GM19438 (cell line): ENCODE measurements at regions not wholly inside any gene's neighbourhood (a gene's known extent, or its start where the extent isn't known, plus 50 kb on each side); places are given as distances from the start of the nearest gene placed in this dataset.

ENCODE experiments used
- ATAC-seq: cut with Tn5 transposase; IDR thresholded peaks from one replicate; pipeline ENCODE4 v1.9.1; 2021; ENCODE audit warnings: low read depth; ENCODE audit not compliant: unreplicated experiment

GRCh38 chrX:10021461-10022272, 54.5 kb downstream of the CLDN34 start:
- no peak for ATAC-seq

- ATAC-seq = no peak
These were observed 55.0 kb downstream of the CLDN34 start for GRCh38 chrX:10022273-10022541.

GRCh38 chrX:10022580-10023245, 55.6 kb downstream of the CLDN34 start:
- no peak for ATAC-seq

- no peak for ATAC-seq
These were observed 56.7 kb downstream of the CLDN34 start for GRCh38 chrX:10023821-10024220.

GRCh38 chrX:10025742-10026493, 58.8 kb downstream of the CLDN34 start:
- ATAC-seq = no peak

- ATAC-seq = no peak
These were observed 61.3 kb downstream of the CLDN34 start for GRCh38 chrX:10028283-10029104.

GRCh38 chrX:10030570-10030969, 63.4 kb downstream of the CLDN34 start:
- no peak for ATAC-seq

GRCh38 chrX:10031746-10032145, 64.6 kb downstream of the CLDN34 start:
- ATAC-seq = no peak

- no peak for ATAC-seq
These were observed 65.0 kb downstream of the CLDN34 start for GRCh38 chrX:10032147-10032546.

GRCh38 chrX:10033375-10034007, 66.3 kb downstream of the CLDN34 start:
- no peak for ATAC-seq

- no peak for ATAC-seq
These were observed 67.6 kb downstream of the CLDN34 start for GRCh38 chrX:10034740-10035260.

GRCh38 chrX:10038585-10038984, 71.4 kb downstream of the CLDN34 start:
- no peak for ATAC-seq

- ATAC-seq = no peak
These were observed 72.9 kb downstream of the CLDN34 start for GRCh38 chrX:10039821-10040793.

- no peak for ATAC-seq
These were observed 73.8 kb downstream of the CLDN34 start for GRCh38 chrX:10040961-10041360.

- no peak for ATAC-seq
These were observed 74.2 kb downstream of the CLDN34 start for GRCh38 chrX:10041383-10041782.

- ATAC-seq = no peak
These were observed 74.9 kb downstream of the CLDN34 start for GRCh38 chrX:10042055-10042454.

GRCh38 chrX:10043386-10043785, 76.2 kb downstream of the CLDN34 start:
- no peak for ATAC-seq

GRCh38 chrX:10044021-10044420, 76.9 kb downstream of the CLDN34 start:
- ATAC-seq = no peak
